Mononuclear cell (primary cell): ENCODE measurements at regions not wholly inside any gene's neighbourhood (a gene's known extent, or its start where the extent isn't known, plus 50 kb on each side); places are given as distances from the start of the nearest gene placed in this dataset.

ENCODE experiments used
- H3K27me3 ChIP-seq: 2 replicates; pipeline ENCODE4 v1.6.0; 2011; ENCODE audit warnings: low read length, control low read depth; ENCODE audit not compliant: insufficient read depth
- H3K4me1 ChIP-seq: 2 replicates; pipeline ENCODE4 v1.5.1; 2011; ENCODE audit warnings: mild to moderate bottlenecking, low read length, control low read depth; ENCODE audit not compliant: insufficient read depth
- H3K4me3 ChIP-seq: 2 replicates; pipeline ENCODE4 v1.5.1; 2011; ENCODE audit warnings: mild to moderate bottlenecking, low read length, moderate library complexity
- H3K9me3 ChIP-seq: 2 replicates; pipeline ENCODE4 v1.5.1; 2011; ENCODE audit warnings: low read depth, mild to moderate bottlenecking, control low read depth, low read length

DNA sequence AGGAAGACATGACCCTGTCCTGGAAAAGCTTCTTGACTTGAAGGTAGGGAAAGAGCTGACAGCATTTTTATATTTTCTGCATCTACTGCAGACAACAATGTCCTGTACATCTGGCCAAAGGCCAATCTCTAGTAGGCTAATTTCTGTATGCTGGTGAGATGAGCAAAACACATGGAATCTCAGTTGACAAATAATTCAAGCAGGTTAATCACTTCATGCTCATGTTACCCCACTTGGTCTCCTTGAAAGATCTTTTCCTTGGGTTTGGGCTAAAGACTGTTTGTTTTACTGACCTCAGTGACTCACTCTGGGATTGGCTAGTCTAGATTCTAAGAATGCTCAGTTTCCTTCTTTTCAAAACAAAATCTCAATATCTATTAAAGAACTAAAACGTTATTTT is 298.8 kb downstream of the LMO7 start:
- H3K4me3 ChIP-seq: no peak overlapping the region
- H3K4me1 ChIP-seq: no peaks in the 10 kb centered on the region
- H3K9me3 ChIP-seq: no peaks in the 10 kb centered on the region
- H3K27me3 ChIP-seq: no peaks in the 10 kb centered on the region

DNA sequence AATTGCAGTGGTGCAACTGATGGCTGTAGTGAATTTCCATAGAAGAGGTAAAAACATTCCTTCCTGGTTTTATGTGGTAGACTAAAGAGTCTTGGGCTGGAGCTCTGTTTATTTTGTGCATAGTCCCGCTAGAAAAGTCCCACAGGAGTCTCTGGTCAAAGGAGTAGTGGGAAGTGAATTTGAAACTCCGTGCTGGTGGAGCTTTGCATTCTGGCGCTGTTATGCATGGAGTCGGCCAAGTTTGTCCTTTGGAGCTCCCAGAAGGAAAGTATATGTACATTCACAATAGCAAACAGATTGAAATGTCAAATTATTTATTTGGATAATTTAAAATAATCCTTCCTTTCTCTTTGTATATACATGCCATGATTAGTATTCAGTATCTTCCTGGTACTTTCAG is 296.5 kb downstream of the LMO7 start:
- Histone ChIP-seq H3K4me1 (no peaks in the 10 kb centered on the region), H3K4me3 (no peak overlapping the region), H3K27me3 (no peaks in the 10 kb centered on the region), H3K9me3 (no peaks in the 10 kb centered on the region)

DNA sequence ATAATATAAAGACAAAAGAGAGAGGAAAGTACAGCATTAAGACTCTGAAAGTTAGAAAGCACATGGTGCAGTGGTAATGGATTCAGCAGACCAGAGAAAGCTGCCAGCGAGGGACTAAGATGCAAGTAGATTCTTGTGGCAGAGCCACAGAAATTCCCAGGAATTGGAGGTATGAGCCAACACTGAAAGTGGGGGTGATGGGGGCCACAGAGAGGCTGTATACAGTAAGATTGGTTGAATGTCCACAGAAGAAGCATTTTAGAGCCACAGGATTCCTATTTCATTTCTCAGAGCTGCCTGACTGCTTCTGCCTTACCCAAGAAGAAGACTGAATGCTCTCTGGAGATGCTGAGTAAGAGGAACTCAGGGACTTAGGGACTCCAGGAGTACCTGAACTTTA is 295.0 kb downstream of the LMO7 start:
- Histone ChIP-seq H3K27me3 (no peaks in the 10 kb centered on the region), H3K9me3 (no peaks in the 10 kb centered on the region), H3K4me1 (no peaks in the 10 kb centered on the region), H3K4me3 (no peak overlapping the region)

DNA sequence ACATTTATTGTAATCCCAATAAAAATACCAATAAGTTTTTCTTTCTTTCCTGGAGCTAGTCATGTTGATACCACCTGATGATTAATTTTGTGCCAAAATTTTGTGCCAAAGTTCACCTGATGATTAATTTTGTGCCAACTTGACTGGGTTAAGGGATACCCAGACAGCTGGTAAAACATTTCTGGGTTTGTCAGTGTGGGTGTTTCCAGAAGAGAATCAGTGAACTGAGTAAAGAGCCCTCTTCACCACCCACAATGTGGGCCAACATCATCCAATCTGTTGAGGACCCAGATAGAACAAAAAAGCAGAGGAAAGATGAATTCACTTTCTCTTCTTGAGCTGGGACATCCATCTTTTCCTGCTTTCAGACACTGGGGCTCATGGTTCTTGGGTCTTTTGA is 292.9 kb downstream of the LMO7 start:
- Histone ChIP-seq H3K4me1 (no peaks in the 10 kb centered on the region), H3K27me3 (no peaks in the 10 kb centered on the region), H3K9me3 (no peaks in the 10 kb centered on the region), H3K4me3 (no peak overlapping the region)

- no peak overlapping the region for H3K4me3 ChIP-seq
- no peaks in the 10 kb centered on the region for H3K27me3 ChIP-seq
- no peaks in the 10 kb centered on the region for H3K9me3 ChIP-seq
- no peaks in the 10 kb centered on the region for H3K4me1 ChIP-seq
Observed at GRCh38 chr13:75927183-75927669, 291.1 kb downstream of the LMO7 start.

DNA sequence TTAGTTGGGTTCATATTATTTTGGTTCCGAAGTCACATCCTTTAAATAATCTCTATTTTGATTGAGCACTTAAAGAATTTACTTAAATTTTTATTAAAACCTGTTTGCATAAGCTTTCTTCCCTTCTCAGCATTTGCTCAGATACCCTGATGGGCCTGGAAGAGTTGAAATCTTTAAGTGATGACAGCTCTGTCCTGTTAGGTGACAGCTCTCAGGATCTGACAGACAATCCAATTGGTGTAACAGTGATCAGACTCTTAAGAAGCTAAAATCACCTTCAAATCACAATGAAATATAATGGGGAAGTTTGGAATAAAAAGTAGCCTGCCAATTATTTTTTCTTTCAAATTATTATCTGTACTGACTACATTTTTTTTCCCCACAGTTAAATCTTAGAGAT is 284.4 kb downstream of the LMO7 start:
- H3K4me1 ChIP-seq: no peaks in the 10 kb centered on the region
- no peaks in the 10 kb centered on the region for H3K9me3 ChIP-seq
- no peaks in the 10 kb centered on the region for H3K27me3 ChIP-seq
- no peak overlapping the region for H3K4me3 ChIP-seq

DNA sequence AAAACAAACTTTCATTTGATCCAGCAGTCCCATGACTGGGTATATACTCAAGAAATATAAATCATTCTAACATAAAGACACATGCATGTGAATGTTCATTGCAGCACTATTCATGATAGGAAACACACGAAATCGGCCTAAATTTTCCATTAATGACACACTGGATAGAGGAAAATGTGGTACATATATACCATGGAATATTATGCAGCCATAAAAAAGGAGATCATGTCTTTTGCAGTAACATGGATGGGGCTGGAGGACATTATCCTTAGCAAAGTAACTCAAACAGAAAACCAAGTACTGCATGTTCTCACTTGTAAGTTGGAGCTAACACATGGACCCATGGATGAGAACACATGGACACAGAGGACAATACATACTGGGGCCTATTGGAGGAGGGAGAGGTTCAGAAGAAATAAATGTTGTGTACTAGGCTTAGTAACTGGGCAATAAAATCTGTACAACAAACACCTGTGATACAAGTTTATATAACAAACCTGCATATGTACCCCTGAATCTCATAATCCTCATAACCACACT is 283.6 kb downstream of the LMO7 start:
- no peaks in the 10 kb centered on the region for H3K9me3 ChIP-seq
- no peaks in the 10 kb centered on the region for H3K27me3 ChIP-seq
- no peaks in the 10 kb centered on the region for H3K4me1 ChIP-seq
- H3K4me3 ChIP-seq: no peak overlapping the region

DNA sequence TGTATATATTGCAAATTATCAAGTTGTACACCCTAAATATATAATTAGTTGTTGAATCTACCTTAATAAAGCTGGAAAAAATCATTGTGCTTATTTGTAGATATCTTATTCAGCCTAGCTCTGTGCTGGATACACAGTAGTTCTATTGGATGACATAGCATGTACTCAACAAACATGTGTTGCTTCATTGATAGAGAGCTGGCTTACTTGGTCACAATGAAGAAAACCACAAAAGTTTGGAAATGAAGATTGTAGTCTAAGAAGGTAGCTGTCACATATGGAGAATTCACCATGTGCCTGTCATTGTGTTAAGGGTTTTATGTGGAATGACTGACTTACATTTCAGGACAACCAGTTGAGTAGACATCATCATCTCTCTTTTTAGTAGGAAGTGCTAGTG is 278.9 kb downstream of the LMO7 start:
- Histone ChIP-seq H3K9me3 (no peaks in the 10 kb centered on the region), H3K4me3 (no peak overlapping the region), H3K27me3 (no peaks in the 10 kb centered on the region), H3K4me1 (no peaks in the 10 kb centered on the region)

DNA sequence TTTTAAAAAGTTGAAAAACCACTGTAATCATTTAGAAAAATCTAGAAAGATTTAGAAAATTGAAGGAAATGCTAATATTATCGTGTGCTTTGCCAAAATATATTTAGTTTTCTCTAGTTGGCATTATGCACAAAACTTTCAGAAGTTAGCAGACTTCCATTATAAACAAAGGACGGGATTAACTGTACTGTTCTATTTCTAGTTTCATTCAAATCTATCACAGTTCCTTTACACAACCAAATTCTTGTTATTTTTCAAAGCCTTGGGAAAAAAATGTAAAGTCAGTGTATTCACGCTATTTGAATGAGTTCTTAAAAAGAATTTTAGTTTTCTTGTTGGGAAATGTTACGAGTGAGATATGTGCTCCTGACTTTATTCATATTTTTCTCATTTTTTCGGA is 277.8 kb downstream of the LMO7 start:
- Histone ChIP-seq H3K27me3 (no peaks in the 10 kb centered on the region), H3K9me3 (no peaks in the 10 kb centered on the region), H3K4me1 (no peaks in the 10 kb centered on the region), H3K4me3 (no peak overlapping the region)

GRCh38 chr13:75910591-75910990 is 274.5 kb downstream of the LMO7 start:
- Histone ChIP-seq H3K27me3 (no peaks in the 10 kb centered on the region), H3K9me3 (no peaks in the 10 kb centered on the region), H3K4me1 (no peaks in the 10 kb centered on the region), H3K4me3 (no peak overlapping the region)
